Superior temporal gyrus (tissue), 1 donor: ENCODE measurements at regions not wholly inside any gene's neighbourhood (a gene's known extent, or its start where the extent isn't known, plus 50 kb on each side); places are given as distances from the start of the nearest gene placed in this dataset.

ENCODE experiments used
- DNase-seq: peaks from one replicate; pipeline ENCODE4 v3.0.0-alpha.2; 2016; ENCODE audit errors: extremely low spot score

DNA sequence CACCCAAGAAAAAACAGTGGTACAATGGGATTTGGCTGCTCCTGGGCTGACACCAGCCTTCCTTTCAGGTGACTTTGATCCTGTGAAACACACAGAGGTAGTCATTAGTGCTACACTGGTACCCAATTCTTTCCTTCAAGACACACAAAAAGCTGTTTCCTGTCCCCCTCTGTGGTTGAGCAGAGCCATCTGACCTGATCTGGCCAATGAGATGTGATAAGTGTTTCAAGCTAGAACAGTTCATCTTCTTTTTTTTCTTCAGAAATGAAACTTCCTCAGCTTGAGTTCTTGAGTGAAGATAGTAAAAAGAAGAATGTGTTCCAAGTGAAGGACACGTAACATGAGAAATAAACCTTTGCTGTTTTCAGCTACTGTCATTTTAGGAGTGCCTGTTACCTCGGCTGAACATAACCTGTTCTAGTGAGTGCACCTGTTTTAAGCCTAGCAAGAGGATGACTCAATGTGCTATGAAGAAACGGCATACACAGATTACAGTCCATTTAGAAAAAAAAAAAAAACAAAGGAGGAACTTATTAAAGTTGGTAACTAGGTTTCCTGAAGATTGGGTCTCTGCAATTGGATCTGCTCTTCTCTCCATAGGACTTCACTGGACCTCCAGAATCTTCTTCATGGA is 287.8 kb downstream of the GAS1 start:
- no peak for DNase-seq

DNA sequence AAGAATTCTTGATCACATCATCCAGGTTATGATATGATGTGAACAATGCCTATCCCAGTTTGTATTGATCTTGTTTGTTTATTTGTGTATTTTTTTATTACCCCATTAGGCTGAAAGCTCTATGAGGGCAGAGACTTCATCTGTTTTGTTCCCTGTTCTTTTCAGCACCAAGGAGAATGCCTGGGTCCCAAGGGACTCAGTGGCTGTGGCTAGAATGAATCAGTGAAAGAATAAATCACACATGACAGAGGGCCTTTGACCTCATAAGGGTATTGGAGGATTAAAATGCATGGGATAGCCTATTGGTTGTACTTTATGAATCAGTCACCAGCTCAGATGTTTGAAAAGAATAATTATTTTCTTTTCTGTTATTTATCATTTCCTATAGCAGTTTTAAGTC is 292.2 kb downstream of the GAS1 start:
- no peak for DNase-seq

DNA sequence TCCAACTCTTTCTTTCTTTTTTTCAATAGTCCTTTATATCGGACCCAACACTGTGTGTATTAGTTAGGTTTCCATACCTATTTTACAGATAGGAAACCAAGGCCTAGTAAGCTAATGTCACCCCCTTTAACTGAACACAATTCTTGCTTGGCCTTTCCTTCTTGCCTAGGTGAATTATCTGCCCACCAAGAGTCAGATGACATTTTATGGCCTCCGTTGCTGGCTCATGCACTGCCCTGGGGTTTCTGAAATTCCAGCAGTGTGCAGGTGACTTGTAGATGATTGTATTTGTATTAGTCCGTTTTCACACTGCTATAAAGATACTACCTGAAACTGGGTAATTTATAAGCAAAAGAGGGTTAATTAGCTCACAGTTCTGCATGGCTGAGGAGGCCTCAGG is 293.8 kb downstream of the GAS1 start:
- no peak for DNase-seq

DNA sequence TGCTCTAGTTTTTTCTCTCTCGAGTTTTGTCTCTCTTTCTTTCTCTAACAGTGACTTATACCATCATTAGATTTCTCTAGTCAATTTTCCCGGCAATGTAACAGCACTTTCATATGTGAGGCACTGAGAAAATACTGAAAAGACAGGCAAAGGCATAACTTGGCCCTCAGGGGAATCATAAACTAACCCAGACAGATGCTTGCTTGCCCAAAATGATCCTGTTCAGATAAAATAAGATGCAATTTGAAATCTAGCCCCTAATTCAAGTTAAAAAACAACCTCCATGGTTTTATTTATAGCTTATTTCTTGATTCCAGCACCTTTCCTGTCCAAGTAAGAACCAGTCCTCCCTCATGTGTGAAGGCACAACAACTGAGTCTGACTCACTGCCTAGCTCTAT is 294.6 kb downstream of the GAS1 start:
- DNase-seq, result no peak

DNA sequence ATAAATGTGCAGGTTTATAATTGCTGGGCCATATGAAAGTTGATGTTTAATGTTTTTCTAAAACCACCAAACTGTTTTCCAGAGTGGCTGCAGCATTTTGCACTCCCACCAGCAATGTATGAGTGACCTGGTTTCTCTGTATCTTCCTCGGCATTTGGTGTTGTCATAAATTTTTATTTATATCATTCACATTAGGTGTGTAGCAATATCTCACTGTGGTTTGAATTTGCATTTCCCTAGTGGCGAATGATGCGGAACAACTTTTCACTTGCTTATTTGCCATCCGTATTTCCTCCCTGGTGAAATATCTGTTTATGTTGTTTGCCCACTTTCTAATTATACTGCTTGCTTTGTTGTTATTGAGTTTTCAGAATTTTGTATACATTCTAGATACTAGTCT is 295.7 kb upstream of the TUT7 start:
- no peak for DNase-seq

DNA sequence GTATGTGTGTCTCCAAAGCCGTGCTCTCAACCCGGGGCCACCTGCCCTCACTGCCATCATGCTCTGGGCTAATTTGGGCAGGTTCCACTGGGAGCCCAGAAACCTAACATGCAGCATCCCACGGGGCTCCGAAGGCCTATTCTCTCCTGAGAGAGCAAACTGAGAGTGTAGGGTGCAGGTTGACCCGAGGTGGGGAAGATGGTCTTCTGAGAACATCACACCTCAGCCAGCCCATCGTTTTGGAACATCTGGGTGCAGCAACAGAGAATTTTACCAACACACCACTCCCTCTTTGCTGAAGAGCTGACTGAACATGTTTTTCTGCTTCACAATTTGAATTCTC is 294.6 kb upstream of the TUT7 start:
- DNase-seq, result no peak

DNA sequence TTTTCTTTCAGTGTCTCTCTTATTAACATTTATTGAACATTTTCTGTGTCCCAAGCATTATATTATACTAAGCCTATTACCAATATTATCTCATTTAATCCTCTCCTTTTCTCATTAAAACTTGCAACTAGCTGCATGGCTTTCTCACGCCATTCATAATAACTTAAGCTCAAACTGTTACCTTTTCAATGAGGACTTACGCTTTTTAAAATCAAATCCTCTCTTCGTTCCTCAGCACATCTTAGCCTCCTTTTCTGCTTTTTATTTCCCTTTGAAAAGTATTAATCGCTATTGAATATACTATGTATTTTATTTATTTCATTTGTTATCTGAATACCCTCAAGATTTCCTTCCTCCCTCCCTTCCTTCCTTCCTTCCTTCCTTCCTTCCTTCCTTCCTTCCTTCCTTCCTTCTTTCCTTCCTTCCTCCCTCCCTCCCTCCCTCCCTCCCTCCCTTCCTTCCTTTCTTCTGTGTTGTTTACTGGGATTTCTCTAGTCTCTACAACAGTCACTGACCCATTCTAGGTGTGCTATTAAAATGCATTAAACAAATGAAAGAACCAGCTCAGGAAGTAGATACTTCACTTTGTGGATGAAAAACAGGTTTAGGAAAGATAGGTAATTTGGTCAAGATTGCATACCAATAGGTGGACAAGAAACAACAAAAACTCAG is 294.1 kb upstream of the TUT7 start:
- no peak for DNase-seq

DNA sequence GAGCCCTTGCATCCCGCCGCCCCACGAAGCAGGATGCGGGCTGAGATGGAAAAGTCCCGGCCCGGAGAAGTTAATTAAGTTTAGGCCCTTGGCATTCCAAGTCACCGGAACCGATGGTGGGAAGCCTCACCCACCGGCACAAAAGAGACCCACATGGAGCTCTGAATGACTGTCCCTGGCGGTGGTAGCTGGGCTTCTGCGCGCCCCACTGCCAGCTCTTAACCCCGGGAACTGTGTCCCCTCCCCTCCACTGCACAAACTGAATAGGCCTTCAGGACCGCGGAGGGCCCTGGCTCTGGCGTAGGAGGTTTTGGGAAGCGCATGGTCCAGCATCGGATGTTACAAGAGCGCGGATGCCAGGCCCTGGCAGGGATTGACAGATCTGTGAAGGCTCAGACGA is 291.1 kb upstream of the TUT7 start:
- DNase-seq, result no peak

DNA sequence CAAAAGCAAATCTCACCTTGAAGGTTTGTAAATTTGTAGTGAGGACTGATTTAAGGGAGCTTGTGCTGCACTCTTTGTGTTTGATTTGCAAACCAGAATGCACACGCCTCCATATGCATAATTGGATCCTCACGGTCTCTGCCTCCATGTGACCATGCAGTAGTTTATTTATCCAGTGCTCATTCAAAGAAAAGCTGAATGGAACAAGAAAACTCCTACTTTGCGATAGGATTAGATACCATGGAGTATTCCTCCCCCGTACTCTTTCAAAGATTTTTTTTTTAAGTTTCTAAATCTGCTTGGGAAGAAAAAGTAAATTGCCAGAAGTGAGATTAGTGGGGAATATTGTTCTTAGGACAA is 290.4 kb upstream of the TUT7 start:
- DNase-seq, result no peak

DNA sequence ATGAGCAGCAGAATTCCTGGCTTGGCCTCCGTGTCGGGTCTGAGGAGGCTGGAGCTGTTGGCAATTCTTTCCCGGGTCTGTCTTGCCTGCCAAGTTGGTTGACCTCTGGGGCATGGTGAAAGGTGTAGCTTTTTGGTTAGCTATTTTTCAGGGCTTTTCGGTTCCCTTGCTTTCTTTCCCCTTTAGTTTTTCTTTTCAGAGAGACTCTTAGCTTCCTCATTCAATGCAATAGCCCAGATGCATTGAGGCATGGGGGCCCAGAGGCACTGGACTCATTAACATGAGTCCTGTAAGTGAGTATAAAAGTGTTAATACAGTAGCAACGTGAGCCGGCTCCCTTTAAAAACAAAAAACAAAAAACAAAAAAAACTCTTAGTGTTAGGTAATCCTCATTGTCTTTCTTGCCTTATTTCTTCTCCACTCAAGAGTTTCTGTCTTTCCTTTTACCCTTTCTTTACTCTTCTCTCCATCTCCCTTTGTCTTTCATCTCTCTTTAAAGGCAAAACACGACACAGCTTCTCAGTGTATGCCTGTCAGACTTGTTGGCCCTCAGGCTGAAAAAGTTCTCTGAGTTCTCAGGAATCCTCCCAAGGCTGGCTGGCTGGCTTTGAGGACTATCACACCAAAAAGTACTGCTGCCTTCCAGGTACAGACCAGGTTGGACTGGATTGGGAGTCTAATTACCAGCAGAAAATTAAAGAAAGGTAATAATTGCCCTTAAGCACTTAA is 289.9 kb upstream of the TUT7 start:
- no peak for DNase-seq

DNA sequence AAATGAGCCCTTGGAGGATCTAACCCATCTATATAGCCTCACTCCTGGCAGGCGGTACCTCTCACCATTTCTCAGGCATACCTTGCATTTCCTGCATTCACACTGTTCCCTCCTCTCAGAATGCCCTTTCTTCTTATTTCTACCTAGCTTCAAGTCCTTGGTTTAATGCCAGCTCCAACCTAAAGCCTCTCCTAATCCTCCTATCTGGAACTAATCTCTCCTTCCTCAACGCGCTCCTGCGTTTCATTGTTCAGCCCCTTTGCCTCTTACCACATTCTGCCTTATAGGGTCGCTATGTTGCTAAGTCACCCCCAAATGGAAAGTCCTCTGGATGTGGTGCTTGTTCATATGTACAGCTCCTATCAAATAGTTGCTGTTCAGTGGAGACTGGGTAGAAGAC is 288.5 kb upstream of the TUT7 start:
- no peak for DNase-seq

DNA sequence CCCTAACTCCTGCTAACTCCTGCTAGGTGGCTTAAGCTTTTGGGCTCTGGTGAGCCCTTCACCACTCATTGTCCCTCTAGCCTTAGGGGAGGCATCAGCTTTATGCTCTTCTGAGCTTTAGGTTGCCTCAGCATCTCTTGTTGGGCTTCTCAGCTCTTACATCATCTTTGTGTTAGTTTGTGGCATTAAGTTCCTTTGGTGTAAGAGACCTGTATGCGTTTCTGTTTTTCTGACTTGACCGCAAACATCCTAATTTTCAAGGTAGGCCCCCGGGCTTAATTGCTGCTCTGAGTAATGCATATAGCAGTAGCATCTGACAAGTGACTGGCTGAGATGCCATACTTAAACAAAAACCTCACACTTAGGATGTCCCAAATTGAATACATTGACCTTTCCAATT is 287.8 kb upstream of the TUT7 start:
- DNase-seq, result no peak

DNA sequence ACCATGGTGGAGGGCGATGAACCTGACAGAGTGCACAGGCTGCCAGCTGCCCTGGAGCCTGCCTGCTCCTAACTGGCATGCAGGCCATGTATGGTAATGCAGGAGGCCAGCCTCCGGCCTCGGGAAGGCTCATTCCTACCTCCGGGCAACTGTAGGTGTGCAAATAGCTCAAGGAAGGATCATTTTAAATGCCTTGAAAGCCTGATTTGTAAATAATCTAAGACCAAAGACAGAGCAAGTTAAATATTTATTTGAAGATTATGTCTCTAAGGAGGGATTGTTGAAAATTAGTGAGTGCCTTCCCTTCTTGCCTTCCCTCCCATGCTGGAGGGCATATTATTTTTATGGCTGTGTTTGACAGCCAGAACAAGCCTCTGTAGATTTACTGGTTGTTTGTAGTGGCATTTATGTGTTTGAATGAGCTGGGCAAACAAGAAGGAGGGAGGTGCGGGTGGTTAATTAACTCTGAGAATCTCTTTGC is 285.7 kb upstream of the TUT7 start:
- DNase-seq, result no peak

DNA sequence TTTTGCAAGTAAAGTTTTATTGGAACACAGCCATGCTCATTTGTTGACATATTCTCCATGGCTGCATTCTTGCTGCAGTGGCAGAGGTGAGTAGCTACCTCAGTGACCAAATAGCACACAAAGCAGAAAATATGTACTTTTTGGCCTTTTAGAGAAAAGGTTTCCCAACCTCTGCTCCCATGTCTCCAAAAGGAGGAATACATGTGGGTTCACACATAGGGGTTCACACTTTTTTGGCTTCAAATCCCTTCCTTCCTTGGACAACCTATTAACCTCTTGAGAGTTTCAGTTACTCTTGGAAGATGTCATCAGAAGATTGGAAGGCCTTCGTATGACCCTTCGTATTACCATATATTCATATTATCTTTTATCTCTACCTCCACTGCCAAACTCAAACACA is 285.1 kb upstream of the TUT7 start:
- no peak for DNase-seq

DNA sequence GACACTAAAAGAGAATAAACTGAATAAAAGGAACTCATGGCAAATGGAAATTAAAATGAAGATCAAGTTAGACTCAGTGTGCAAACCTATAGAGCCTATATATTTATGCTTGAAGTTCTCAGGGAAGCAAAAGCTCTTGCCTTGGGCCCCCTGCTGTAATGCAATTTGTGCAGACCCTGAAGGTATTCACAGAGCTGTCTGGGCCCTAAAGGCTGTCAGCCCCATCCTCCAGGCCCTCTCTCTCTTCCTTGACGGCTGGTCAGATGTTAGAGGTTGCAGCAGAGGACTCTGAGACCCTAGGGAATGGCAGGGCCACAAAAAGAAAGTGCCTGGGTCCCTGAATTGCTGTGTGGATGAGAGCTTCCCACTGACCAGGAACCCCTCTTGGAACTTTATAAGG is 283.9 kb upstream of the TUT7 start:
- DNase-seq, result no peak

DNA sequence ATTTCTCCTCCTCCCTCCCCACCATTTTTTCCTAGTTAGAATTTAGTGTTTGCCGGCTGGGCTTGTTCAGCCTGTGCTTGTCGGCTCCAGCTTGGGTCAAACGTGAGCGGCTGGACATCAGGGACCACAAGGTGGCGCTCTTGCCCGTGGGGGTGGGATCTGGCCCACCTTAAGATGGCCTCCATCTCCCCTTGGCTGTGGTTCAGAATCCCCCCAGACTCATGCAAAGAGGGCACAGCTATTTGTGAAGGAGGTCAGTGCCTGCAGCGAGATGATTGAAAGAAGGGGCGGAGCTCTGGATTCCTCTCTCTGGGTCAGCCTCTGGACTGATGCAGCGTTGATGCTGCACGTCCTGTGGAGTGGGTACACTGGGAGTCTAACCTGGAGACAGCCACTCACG is 283.3 kb upstream of the TUT7 start:
- DNase-seq, result no peak

DNA sequence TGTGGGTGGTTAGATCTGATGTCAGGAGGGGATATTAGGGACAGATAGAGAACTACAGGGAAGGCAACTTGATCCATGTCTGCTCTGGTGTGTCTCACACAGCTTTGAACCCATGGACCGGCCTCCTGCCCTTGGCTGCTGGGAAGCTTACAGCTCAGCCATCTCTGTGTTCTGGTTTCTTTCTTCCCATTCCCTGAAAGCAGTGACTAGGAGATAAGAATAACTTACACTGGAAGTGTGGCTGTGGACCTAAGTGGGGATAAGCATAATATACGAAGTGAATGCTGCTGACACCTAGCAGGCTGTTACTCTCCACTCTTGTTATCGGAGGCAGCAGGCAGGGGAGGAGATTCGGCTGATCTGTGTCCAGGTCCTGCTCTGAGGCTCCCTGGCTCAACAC is 282.3 kb upstream of the TUT7 start:
- no peak for DNase-seq

DNA sequence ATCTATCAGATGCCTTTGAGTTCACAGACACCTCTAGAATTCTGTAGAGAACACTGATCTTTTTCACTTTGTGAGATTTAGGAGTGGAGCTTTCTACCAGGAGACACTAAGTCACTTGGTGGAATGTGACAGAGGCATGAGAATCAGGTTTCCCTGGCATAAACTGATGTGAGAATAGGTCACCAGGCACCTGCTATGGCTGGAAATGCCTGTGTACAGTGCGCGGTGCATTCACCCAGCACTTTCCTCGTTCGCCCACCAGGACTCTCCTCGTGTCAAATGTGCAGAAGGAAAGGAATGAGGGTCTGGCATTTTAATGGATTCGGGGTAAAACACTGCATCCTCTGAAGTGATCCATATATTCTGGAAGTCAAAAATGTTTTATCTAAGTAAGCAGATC is 281.8 kb upstream of the TUT7 start:
- no peak for DNase-seq

DNA sequence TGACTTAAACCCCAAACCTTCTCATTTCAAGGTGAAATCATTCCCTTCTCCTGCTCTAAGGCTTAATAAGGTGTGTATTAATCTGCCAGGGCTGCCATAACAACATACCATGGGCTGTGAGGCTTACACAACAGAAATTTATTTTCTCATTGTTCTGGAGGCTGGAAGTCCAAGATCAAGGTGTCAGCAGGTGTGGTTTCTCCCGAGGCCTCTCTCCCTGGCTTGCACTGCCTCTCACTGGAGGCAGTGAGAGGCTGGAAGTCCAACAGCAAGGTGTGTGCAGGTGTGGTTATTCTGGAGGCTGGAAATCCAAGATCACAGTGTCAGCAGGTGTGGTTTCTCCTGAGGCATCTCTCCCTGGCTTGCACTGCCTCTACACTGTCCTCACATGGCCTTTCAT is 280.3 kb upstream of the TUT7 start:
- DNase-seq, result no peak

DNA sequence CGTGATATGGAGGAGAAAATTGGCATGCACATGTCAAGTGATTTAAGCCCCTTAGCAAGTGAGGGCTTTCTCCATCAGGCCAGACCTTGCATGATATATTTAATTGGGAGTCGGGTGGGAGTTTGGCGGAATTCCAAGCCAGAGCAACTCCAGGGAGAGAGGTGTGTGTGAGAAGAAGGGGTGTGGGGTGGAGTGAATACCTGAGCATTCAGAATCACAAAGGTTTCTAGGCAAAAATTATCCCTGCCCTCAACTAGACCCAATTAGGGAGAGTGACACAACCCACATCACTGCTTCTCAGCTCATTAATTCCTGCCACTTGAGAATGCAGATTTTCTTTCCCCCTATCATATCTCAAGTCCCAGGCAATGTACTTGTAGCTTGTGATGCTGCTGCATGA is 279.7 kb upstream of the TUT7 start:
- no peak for DNase-seq

DNA sequence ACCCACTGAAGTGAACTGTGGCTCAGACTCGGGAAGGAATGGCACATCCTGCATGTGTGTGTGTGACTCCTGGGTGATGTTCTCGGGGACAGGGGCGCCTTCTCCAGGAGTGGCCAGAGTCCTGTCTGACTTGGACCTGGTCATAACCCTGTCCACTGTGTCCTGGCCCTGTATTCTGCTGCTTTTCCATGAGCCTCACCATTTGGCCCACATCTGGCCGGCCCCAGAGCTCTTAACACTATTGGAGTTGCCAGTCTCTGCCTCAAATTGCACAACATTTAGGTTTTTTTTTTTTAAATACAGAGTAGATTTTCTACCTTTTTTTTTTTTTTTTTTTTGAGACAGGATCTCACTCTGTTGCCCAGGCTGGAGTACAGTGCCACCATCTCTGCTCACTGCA is 278.3 kb upstream of the TUT7 start:
- no peak for DNase-seq

DNA sequence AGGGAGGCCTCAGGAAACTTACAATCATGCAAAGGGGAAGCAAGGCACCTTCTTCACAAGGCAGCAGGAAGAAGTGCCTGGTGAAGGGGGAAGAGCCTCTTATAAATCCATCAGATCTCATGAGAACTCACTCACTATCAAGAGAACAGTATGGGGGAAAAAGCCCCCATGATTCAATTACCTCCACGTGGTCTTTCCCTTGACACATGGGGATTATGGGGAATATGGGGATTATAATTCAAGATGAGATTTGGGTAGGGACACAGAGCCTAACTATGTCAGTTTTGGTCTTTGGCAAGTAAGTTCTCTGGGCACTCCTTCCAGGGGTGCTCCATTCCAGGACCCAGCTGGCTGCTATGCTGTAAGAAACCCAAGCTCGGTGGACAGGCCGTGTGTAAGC is 275.3 kb upstream of the TUT7 start:
- no peak for DNase-seq

DNA sequence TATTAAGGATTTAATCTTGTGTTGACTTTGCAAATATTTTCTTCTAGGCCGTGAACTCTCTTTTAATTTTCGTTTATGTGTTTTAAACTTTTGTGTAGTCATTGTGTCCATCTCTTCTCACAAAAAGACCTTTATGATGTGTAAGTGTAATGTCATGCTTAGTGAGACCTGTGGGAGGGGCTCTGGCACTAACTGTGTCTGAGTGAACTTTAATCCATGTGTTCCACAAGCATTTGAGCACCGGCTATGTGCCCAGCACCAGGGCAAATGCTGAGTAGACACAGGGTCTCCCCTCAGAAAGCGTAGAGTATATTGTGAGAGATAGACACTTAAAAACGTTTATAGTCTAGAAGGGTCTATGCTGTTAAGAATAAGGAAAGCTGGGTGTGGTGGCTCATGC is 272.6 kb upstream of the TUT7 start:
- DNase-seq, result no peak

DNA sequence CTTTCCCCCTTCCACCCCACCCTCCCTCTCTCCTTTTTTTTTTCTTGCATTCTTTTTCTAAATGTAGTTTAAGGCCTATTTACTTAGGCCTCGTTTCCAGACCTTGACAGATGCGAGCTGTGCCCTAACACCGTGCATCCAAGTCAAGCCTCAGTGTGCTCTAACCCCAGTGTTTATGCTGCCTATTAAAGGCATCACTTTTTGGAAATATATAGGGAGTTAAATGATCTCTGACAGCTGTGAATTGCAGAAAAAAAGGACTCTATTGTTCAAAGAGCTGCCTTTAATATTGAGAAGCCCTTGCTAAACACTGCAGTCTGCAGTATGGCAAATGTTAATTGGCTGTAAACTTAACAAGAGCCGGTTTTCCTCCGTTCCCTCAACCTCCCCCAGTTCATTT is 270.4 kb upstream of the TUT7 start:
- no peak for DNase-seq
